Adrenal gland (tissue), 9 donors: ENCODE measurements at regions not wholly inside any gene's neighbourhood (a gene's known extent, or its start where the extent isn't known, plus 50 kb on each side); places are given as distances from the start of the nearest gene placed in this dataset.
"Not testable (repeated sequence)": the region's sequence is repeated elsewhere in the genome, so short reads cannot be mapped to it uniquely, and the experiment has no call there.

Experiments
- DNase-seq, 7 donors: peaks; one replicate each; pipeline ENCODE4 v3.0.0-alpha.2; 2019 to 2020
- H3K27ac ChIP-seq, 5 donors: fragments of 200-600 bp; sonication (generic) in 4 of 5; 1 replicate in 3 of 5; 2 replicates in 2 of 5; pipeline versions ENCODE4 v1.5.1 to v1.8.0; 2016 to 2020; ENCODE audit warnings: mild to moderate bottlenecking in 1 of 5
- H3K27me3 ChIP-seq: fragments of 200-600 bp; 2 replicates; pipeline ENCODE4 v1.8.0; 2021
- H3K36me3 ChIP-seq, 2 donors: fragments of 200-600 bp; replicated peaks in 1 of 2; 1 replicate in 1 of 2; 2 replicates in 1 of 2; pipeline versions ENCODE4 v1.5.1 to v1.8.0; 2018 to 2022
- H3K4me1 ChIP-seq, 2 donors: fragments of 200-600 bp; replicated peaks in 1 of 2; 1 replicate in 1 of 2; 2 replicates in 1 of 2; pipeline versions ENCODE4 v1.5.1 to v1.8.0; 2018 to 2021
- H3K4me3 ChIP-seq, 4 donors: fragments of 200-600 bp; sonication (generic) in 3 of 4; one replicate each; pipeline ENCODE4 v1.5.1; 2016 to 2018
- H3K9me3 ChIP-seq, 3 donors: fragments of 200-600 bp; sonication (generic) in 1 of 3; replicated peaks in 1 of 3; 1 replicate in 2 of 3; 2 replicates in 1 of 3; pipeline versions ENCODE4 v1.5.1 to v1.8.0; 2016 to 2021
- CTCF ChIP-seq, 6 experiments: fragments of 450-650 bp in 4 of 6; fragments of 200-600 bp in 2 of 6; sonication (generic) in 1 of 6; IDR thresholded peaks; 1 replicate in 5 of 6; 2 replicates in 1 of 6; pipeline versions ENCODE4 v1.5.1 to v1.8.0; 2016 to 2021; ENCODE audit warnings: antibody characterized with exemption in 6 of 6, mild to moderate bottlenecking in 2 of 6, moderate library complexity in 1 of 6
- POLR2A ChIP-seq, 2 donors: fragments of 450-650 bp; IDR thresholded peaks; one replicate each; pipeline ENCODE4 v1.6.1; 2017; ENCODE audit warnings: antibody characterized with exemption in 2 of 2, mild to moderate bottlenecking in 2 of 2, moderate library complexity in 1 of 2
- WGBS, 4 donors: extraction: QIAGEN DNeasy Blood & Tissue Kit in 2 of 4; methylation state at CpG; one replicate each; pipeline versions ENCODE4 v1.1.5 to v1.1.7; 2013 to 2017; 5-methylcytosine and 5-hydroxymethylcytosine counted together
- intact Hi-C, 2 donors: fragments of 100-400 bp; cut with DNase I; formaldehyde crosslinking; loops; one replicate each; pipeline versions ENCODE4 v1.14.1 to v1.15.0; 2022 to 2023
- donor health status: healthy with polysubstance abuse.
- donor health status: Bipolar disorder and iron deficiency.
- donor health status: DM: yes; HTN: yes; CAD: no.
- donor health status: DM: no; HTN: no; CAD: no.
- donor health status: DM: no; HTN: no; CAD: no.

- intact Hi-C loops: no loop called here
- Histone ChIP-seq H3K4me3 (no peak overlapping the region), H3K27ac (no peak overlapping the region), H3K4me1 (no peaks in the 10 kb centered on the region), H3K9me3 (no peaks in the 10 kb centered on the region), H3K27me3 (no peaks in the 10 kb centered on the region), H3K36me3 (no peaks in the 10 kb centered on the region)
- no peak for DNase-seq
- WGBS, 4 donors: 32 to 65% (median 50%) methylated on average over 2 of the region's 2 CpGs
- no peak for TF ChIP-seq CTCF (IDR thresholded peaks at IDR 0.05)
- no peak for TF ChIP-seq POLR2A (IDR thresholded peaks at IDR 0.05)
Observed at GRCh38 chr5:24998641-24999040, 353.9 kb upstream of the CDH10 start.

- TF ChIP-seq POLR2A (IDR thresholded peaks at IDR 0.05) (no peak), CTCF (IDR thresholded peaks at IDR 0.05) (no peak)
- no peak overlapping the region for H3K27ac ChIP-seq
- WGBS, 4 donors: 70 to 78% (median 75%) methylated on average over 3 of the region's 3 CpGs
- H3K4me3 ChIP-seq: no peak overlapping the region
- no peaks in the 10 kb centered on the region for H3K4me1 ChIP-seq
- no peaks in the 10 kb centered on the region for H3K27me3 ChIP-seq
- no peaks in the 10 kb centered on the region for H3K9me3 ChIP-seq
- no peak for DNase-seq
- intact Hi-C loops: no loop called here
- no peaks in the 10 kb centered on the region for H3K36me3 ChIP-seq
Observed at GRCh38 chr5:24986326-24986725, 341.5 kb upstream of the CDH10 start.

- WGBS, 4 donors: 78 to 84% (median 82%) methylated on average over 3 of the region's 3 CpGs
- intact Hi-C loops: not testable (repeated sequence)
Observed at GRCh38 chr5:24978552-24978951, 333.8 kb upstream of the CDH10 start.

GRCh38 chr5:24963611-24964010 lies 318.8 kb upstream of the CDH10 start:
- intact Hi-C loops: no loop called here

More at GRCh38 chr5:24978552-24978951, 333.8 kb upstream of the CDH10 start:
- not testable (repeated sequence) for H3K4me3 ChIP-seq, DNase-seq, H3K36me3 ChIP-seq, H3K27ac ChIP-seq, H3K9me3 ChIP-seq, H3K4me1 ChIP-seq, H3K27me3 ChIP-seq

More at GRCh38 chr5:24963611-24964010, 318.8 kb upstream of the CDH10 start:
- 44 to 66% (median 53%) methylated on average over 1 of the region's 1 CpG for WGBS, 4 donors
- H3K9me3 ChIP-seq: no peaks in the 10 kb centered on the region
- no peak for TF ChIP-seq POLR2A (IDR thresholded peaks at IDR 0.05)
- no peak for TF ChIP-seq CTCF (IDR thresholded peaks at IDR 0.05)
- no peak overlapping the region for H3K27ac ChIP-seq
- H3K4me1 ChIP-seq: no peaks in the 10 kb centered on the region
- H3K36me3 ChIP-seq: no peaks in the 10 kb centered on the region
- H3K4me3 ChIP-seq: no peak overlapping the region
- DNase-seq: no peak
- no peaks in the 10 kb centered on the region for H3K27me3 ChIP-seq
